K562 (cell line): ENCODE measurements at regions not wholly inside any gene's neighbourhood (a gene's known extent, or its start where the extent isn't known, plus 50 kb on each side); places are given as distances from the start of the nearest gene placed in this dataset.
A peak's percentile ranks its signal among the peaks of the same experiment; 100 is the strongest.

Source experiments
- ATAC-seq: fragments of 200-7000 bp; cut with Tn5 transposase; 3 replicates; pipeline ENCODE4 v1.9.1; 2020; ENCODE audit warnings: moderate library complexity
- BruUV-seq: library from RNA; stranded (reverse); fragments of 400-500 nt; replicated peaks from 2 replicates; lab custom pipeline; 2021; lab: Mats Ljungman, UMichigan
- CTCF ChIA-PET: fragments of 300-600 bp; formaldehyde crosslinking; extraction: SDS; loops from one replicate; lab custom pipeline; 2021; ENCODE audit warnings: low intra/inter-chr PET ratio; lab: Yijun Ruan, JAX
- POLR2A ChIA-PET: fragments of 300-600, 350-650 bp; sonication (Branson Sonifier 250); formaldehyde crosslinking; extraction: SDS; loops from one replicate; lab custom pipeline; 2021; ENCODE audit warnings: antibody characterized with exemption, inconsistent platforms; lab: Yijun Ruan, JAX
- DNase-seq, 4 experiments: peaks; one replicate each; pipeline versions ENCODE4 v3.0.0 to v3.0.0-alpha.2; 2011 to 2018; ENCODE audit warnings: low spot score in 3 of 4, mixed read lengths in 3 of 4; ENCODE audit errors: extremely low read depth in 1 of 4
- FAIRE-seq: peaks from 2 replicates; lab custom pipeline; 2011; peaks lifted over from hg19 to GRCh38; lab: Jason Lieb, UNC
- H2AFZ ChIP-seq: 2 replicates; pipeline ENCODE4 v1.6.0; 2011; ENCODE audit warnings: low read depth, low read length, control low read depth, inconsistent platforms
- H3K27ac ChIP-seq: fragments of 200-600 bp; 3 replicates; pipeline ENCODE4 v1.8.0; 2011; ENCODE audit warnings: low read depth, mild to moderate bottlenecking, control low read depth, inconsistent platforms, low read length, moderate library complexity, mixed read lengths; ENCODE audit errors: extremely low read depth
- H3K27me3 ChIP-seq, 2 experiments: fragments of 300-600 bp in 1 of 2; 2 replicates in 1 of 2; 3 replicates in 1 of 2; pipeline versions ENCODE4 v1.6.0 to v1.8.0; 2011; ENCODE audit warnings: inconsistent platforms in 2 of 2, low read length in 2 of 2, mild to moderate bottlenecking in 1 of 2, mixed read lengths in 1 of 2, moderate library complexity in 1 of 2; ENCODE audit not compliant: control insufficient read depth in 2 of 2, insufficient read depth in 2 of 2
- H3K36me3 ChIP-seq: fragments of 300-600 bp; 3 replicates; pipeline ENCODE4 v1.8.0; 2011; ENCODE audit warnings: mild to moderate bottlenecking, low read length, inconsistent platforms; ENCODE audit not compliant: control insufficient read depth, insufficient read depth
- H3K4me1 ChIP-seq, 2 experiments: fragments of 200-600 bp in 1 of 2; replicated peaks in 1 of 2; 2 replicates in 1 of 2; 3 replicates in 1 of 2; pipeline versions ENCODE4 v1.5.1 to v1.8.0; 2011; ENCODE audit warnings: inconsistent platforms in 2 of 2, low read length in 2 of 2, mild to moderate bottlenecking in 1 of 2, mixed read lengths in 1 of 2, moderate library complexity in 1 of 2; ENCODE audit not compliant: control insufficient read depth in 2 of 2, insufficient read depth in 2 of 2
- H3K4me2 ChIP-seq: 2 replicates; pipeline ENCODE4 v1.6.1; 2011; ENCODE audit warnings: low read length, control low read depth, inconsistent platforms, mixed read lengths; ENCODE audit not compliant: insufficient read depth
- H3K4me3 ChIP-seq: fragments of 200-600 bp; sonication (generic), shearing (Covaris generic); 2 replicates; pipeline ENCODE4 v1.5.1; 2016; ENCODE audit warnings: control low read depth, inconsistent platforms
- H3K79me2 ChIP-seq: fragments of 200-600 bp; 3 replicates; pipeline ENCODE4 v1.8.0; 2011; ENCODE audit warnings: low read length, inconsistent platforms; ENCODE audit not compliant: control insufficient read depth, insufficient read depth
- H3K9ac ChIP-seq, 2 experiments: 2 replicates each; pipeline versions ENCODE4 v1.6.0 to v1.6.1; 2011; ENCODE audit warnings: low read depth in 2 of 2, low read length in 2 of 2, control low read depth in 1 of 2, inconsistent platforms in 1 of 2, mild to moderate bottlenecking in 1 of 2, mixed read lengths in 1 of 2; ENCODE audit not compliant: insufficient read depth in 1 of 2
- H3K9me1 ChIP-seq: one replicate; pipeline ENCODE4 v1.6.0; 2011; ENCODE audit warnings: inconsistent platforms, mild to moderate bottlenecking, low read length, moderate library complexity; ENCODE audit not compliant: control insufficient read depth, insufficient read depth
- H3K9me3 ChIP-seq: replicated peaks from 2 replicates; pipeline ENCODE4 v1.5.1; 2011; ENCODE audit warnings: low read depth, low read length, inconsistent platforms; ENCODE audit not compliant: control insufficient read depth, insufficient read depth
- H4K20me1 ChIP-seq: replicated peaks from 2 replicates; pipeline ENCODE4 v1.6.1; 2011; ENCODE audit warnings: low read length, inconsistent platforms, mixed read lengths; ENCODE audit not compliant: control insufficient read depth, insufficient read depth
- ARID1B ChIP-seq: fragments of 450-650 bp; IDR thresholded peaks from 2 replicates; pipeline ENCODE4 v1.6.1; 2016; ENCODE audit warnings: antibody characterized with exemption, mild to moderate bottlenecking, inconsistent platforms
- C11orf30 ChIP-seq: fragments of 450-650 bp; IDR thresholded peaks from 2 replicates; pipeline ENCODE4 v1.6.1; 2016; ENCODE audit warnings: low read depth, mild to moderate bottlenecking
- CEBPB ChIP-seq: fragments of 450-650 bp; IDR thresholded peaks from 2 replicates; pipeline ENCODE4 v1.6.1; 2016; ENCODE audit warnings: missing genetic modification characterization, missing compliant biosample characterization
- CREB5 ChIP-seq: fragments of 250-450 bp; sonication (Bioruptor Pico); IDR thresholded peaks from 2 replicates; pipeline ENCODE4 v1.5.0; 2020; ENCODE audit warnings: mild to moderate bottlenecking
- DPF2 ChIP-seq: fragments of 450-650 bp; IDR thresholded peaks from 2 replicates; pipeline ENCODE4 v1.6.1; 2016
- ETV1 ChIP-seq: fragments of 450-650 bp; conservative IDR thresholded peaks from 2 replicates; pipeline ENCODE4 v1.6.1; 2016; ENCODE audit warnings: missing genetic modification characterization, control low read depth, low read depth, missing compliant biosample characterization
- KLF1 ChIP-seq: fragments of 450-650 bp; IDR thresholded peaks from 2 replicates; pipeline ENCODE4 v1.6.1; 2016; ENCODE audit warnings: missing genetic modification characterization, missing compliant biosample characterization
- MAFG ChIP-seq: fragments of 450-650 bp; conservative IDR thresholded peaks from 2 replicates; pipeline ENCODE4 v1.6.1; 2016; ENCODE audit warnings: missing genetic modification characterization, missing compliant biosample characterization
- MTA1 ChIP-seq: fragments of 450-650 bp; IDR thresholded peaks from 2 replicates; pipeline ENCODE4 v1.6.1; 2017; ENCODE audit warnings: borderline replicate concordance
- NFIC ChIP-seq: fragments of 450-650 bp; IDR thresholded peaks from 2 replicates; pipeline ENCODE4 v1.6.1; 2017; ENCODE audit warnings: mild to moderate bottlenecking, inconsistent platforms
- POLR2AphosphoS5 ChIP-seq: IDR thresholded peaks from 2 replicates; pipeline ENCODE4 v1.6.1; 2011; ENCODE audit warnings: mild to moderate bottlenecking, low read depth, low read length, moderate library complexity; ENCODE audit not compliant: control insufficient read depth, insufficient read depth
- RAD51 ChIP-seq: fragments of 450-650 bp; IDR thresholded peaks from 2 replicates; pipeline ENCODE4 v1.7.1; 2016; ENCODE audit warnings: low read depth, mild to moderate bottlenecking, borderline replicate concordance
- RCOR1 ChIP-seq, 2 experiments: IDR thresholded peaks; 2 replicates each; pipeline ENCODE4 v1.6.1; 2012; ENCODE audit warnings: low read depth in 2 of 2, low read length in 2 of 2, borderline replicate concordance in 1 of 2, improper control_type of control experiment in 1 of 2
- SMARCE1 ChIP-seq: fragments of 450-650 bp; IDR thresholded peaks from 2 replicates; pipeline ENCODE4 v1.7.1; 2016; ENCODE audit warnings: mild to moderate bottlenecking
- SOX6 ChIP-seq: fragments of 450-650 bp; IDR thresholded peaks from 2 replicates; pipeline ENCODE4 v1.6.1; 2014; ENCODE audit warnings: mild to moderate bottlenecking
- TRIM24 ChIP-seq, 2 experiments: fragments of 450-650 bp; IDR thresholded peaks; 2 replicates each; pipeline ENCODE4 v1.6.1; 2016
- ZNF316 ChIP-seq: fragments of 450-650 bp; IDR thresholded peaks from 2 replicates; pipeline ENCODE4 v1.6.1; 2016
- WGBS: fragments of 100-300 bp; shearing (Covaris generic); methylation state at CpG from one replicate; pipeline ENCODE4 v1.1.6; 2016; ENCODE audit warnings: low coverage, mixed read lengths; ENCODE audit not compliant: insufficient coverage; ENCODE audit errors: missing lambda C conversion rate; 5-methylcytosine and 5-hydroxymethylcytosine counted together
- in situ Hi-C: fragments of 300-500 bp; cut with MboI; formaldehyde crosslinking; loops from 4 replicates; pipeline ENCODE4 v1.15.0; 2018; ENCODE audit warnings: inconsistent platforms, mixed read lengths
- intact Hi-C: fragments of 100-400 bp; cut with micrococcal nuclease; formaldehyde crosslinking; loops from 2 replicates; pipeline ENCODE4 v1.14.2; 2022
- TF ChIP-seq, protein P1 (sequence below), 2 experiments: IDR thresholded peaks in 1 of 2; conservative IDR thresholded peaks in 1 of 2; 2 replicates each; pipeline ENCODE4 v1.6.1; 2016; ENCODE audit warnings: low read depth in 2 of 2, mild to moderate bottlenecking in 1 of 2, missing compliant biosample characterization in 1 of 2, missing genetic modification characterization in 1 of 2, moderate library complexity in 1 of 2

DNA sequence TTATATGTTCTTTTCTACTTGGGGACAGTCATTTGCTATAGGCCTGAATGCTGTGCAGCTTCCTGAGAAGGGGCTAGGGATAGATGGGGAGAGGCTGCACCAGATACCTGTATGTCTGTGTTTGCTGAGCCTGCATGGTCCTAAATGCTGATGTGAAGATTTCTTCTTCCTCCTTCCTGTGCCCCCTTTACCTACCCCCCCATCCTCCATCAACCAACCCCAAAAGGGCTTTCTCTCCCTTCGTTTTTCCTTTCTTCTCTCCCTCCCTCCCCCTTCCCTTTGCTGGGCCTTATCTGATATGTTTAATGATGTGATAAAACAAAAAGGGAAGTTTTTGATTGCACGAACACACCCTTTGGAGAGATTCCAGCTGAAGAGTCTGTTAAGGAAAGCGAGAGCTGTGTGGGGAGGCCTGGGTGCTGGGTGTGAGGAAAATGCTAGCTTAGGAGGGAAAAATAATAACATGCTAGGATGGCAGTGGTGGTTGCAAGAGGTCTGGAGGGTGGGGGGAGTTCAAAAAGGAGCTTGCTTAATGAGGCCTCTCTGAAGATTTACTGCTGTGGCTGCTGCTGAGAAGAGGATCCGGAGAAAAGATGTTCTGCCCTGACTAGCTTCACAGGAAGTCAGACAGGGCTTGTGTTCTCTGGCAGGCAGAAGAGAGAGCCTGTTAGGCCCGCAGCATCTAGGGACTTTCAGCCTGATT lies 101.8 kb downstream of the SAMD9 start:
- no peaks in the 10 kb centered on the region for H3K9me3 ChIP-seq
- H3K27ac ChIP-seq = no peak overlapping the region
- intact Hi-C loops (no loop called here), in situ Hi-C loops (no loop called here)
- H3K9ac ChIP-seq = peak overlapping the region in 1 of 2 experiments; percentile 29; a peak in 1 of 4 replicates
- peak overlapping the region; percentile 79 for H2AFZ ChIP-seq
- H3K4me1 ChIP-seq = peaks cover 8 to 35% of the 10 kb centered on the region in 2 experiments; a peak in 4 of 5 replicates
- H4K20me1 ChIP-seq = no peaks in the 10 kb centered on the region
- no peaks in the 10 kb centered on the region for H3K79me2 ChIP-seq
- no TSS peak for BruUV-seq
- no peak overlapping the region; the same call in 1 of the 2 replicates for H3K4me2 ChIP-seq
- ChIA-PET POLR2A (interaction anchor here (0.9 to 1.2 kb wide), 3 partner anchors 11 to 476 kb away, joined by 3 to 4 read pairs (median 3); no protein-coding TSS in a partner anchor), CTCF (no interaction called here)
- H3K4me3 ChIP-seq = no peak overlapping the region
- 2% methylated on average over 5 of the region's 5 CpGs for WGBS
- no peaks in the 10 kb centered on the region for H3K27me3 ChIP-seq
- H3K9me1 ChIP-seq = no peaks in the 10 kb centered on the region
- H3K36me3 ChIP-seq = no peaks in the 10 kb centered on the region
- ATAC-seq (peak; percentile 40), FAIRE-seq (no peak), DNase-seq (no peak)
- TF ChIP-seq DPF2 = peak; percentile 45; the same call in 1 of the 2 replicates
- TF ChIP-seq ETV1 (tag) = 0 out of 2 replicates have a peak, but pooled peaks have one; percentile 51
- 0 out of 2 replicates have a peak, but pooled peaks have one; percentile 21 for TF ChIP-seq CEBPB (tag)
- peak; percentile 67 for TF ChIP-seq C11orf30
- TF ChIP-seq NFIC = peak; percentile 61
- 0 out of 4 replicates have a peak, but pooled peaks of 1 of the 2 experiments have one; percentile 21 for TF ChIP-seq RCOR1 (IDR thresholded peaks at IDR 0.05; ENCODE audit: borderline replicate concordance in 1 of 2, low read depth in 2 of 2, low read length in 2 of 2)
- peak; percentile 27; the same call in 1 of the 2 replicates for TF ChIP-seq SOX6
- TF ChIP-seq KLF1 (tag) = no peak
- TF ChIP-seq, protein P1, sequence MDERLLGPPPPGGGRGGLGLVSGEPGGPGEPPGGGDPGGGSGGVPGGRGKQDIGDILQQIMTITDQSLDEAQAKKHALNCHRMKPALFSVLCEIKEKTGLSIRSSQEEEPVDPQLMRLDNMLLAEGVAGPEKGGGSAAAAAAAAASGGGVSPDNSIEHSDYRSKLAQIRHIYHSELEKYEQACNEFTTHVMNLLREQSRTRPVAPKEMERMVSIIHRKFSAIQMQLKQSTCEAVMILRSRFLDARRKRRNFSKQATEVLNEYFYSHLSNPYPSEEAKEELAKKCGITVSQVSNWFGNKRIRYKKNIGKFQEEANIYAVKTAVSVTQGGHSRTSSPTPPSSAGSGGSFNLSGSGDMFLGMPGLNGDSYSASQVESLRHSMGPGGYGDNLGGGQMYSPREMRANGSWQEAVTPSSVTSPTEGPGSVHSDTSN (CRISPR knock-in tag; IDR thresholded peaks at IDR 0.05; ENCODE audit: low read depth) = no peak
- TF ChIP-seq, protein P1 (tag; conservative IDR thresholded peaks at IDR 0.05; ENCODE audit: low read depth) = peak; percentile 49; the same call in 1 of the 2 replicates
- 0 out of 4 replicates have a peak, but pooled peaks of 1 of the 2 experiments have one; percentile 12 for TF ChIP-seq TRIM24 (IDR thresholded peaks at IDR 0.05)
- TF ChIP-seq SMARCE1 = peak; percentile 66
- TF ChIP-seq MAFG (tag) = peak; percentile 43; the same call in 1 of the 2 replicates
- TF ChIP-seq MTA1 = 0 out of 2 replicates have a peak, but pooled peaks have one; percentile 27
- TF ChIP-seq RAD51 = no peak
- peak; percentile 36 for TF ChIP-seq ARID1B
- peak; percentile 71 for TF ChIP-seq ZNF316
- no peak for TF ChIP-seq CREB5 (CRISPR knock-in tag)
- TF ChIP-seq POLR2AphosphoS5 = no peak
